Muscle layer of duodenum (tissue), 2 donors: ENCODE measurements at regions not wholly inside any gene's neighbourhood (a gene's known extent, or its start where the extent isn't known, plus 50 kb on each side); places are given as distances from the start of the nearest gene placed in this dataset.

Experiments
- H3K27ac ChIP-seq: one replicate; pipeline ENCODE4 v1.7.0; 2013; ENCODE audit warnings: mild to moderate bottlenecking, low read length
- H3K27me3 ChIP-seq: one replicate; pipeline ENCODE4 v1.7.0; 2013; ENCODE audit warnings: low read depth, mild to moderate bottlenecking, control low read depth, low read length
- H3K36me3 ChIP-seq, 2 donors: one replicate each; pipeline ENCODE4 v1.7.0; 2013; ENCODE audit warnings: low read length in 2 of 2, control low read depth in 1 of 2, mild to moderate bottlenecking in 1 of 2; ENCODE audit not compliant: insufficient read depth in 2 of 2, control insufficient read depth in 1 of 2
- H3K4me1 ChIP-seq, 2 donors: one replicate each; pipeline ENCODE4 v1.7.0; 2013; ENCODE audit warnings: low read length in 2 of 2, mild to moderate bottlenecking in 2 of 2, control low read depth in 1 of 2, moderate library complexity in 1 of 2; ENCODE audit not compliant: insufficient read depth in 2 of 2, control insufficient read depth in 1 of 2
- H3K4me3 ChIP-seq, 2 donors: one replicate each; pipeline ENCODE4 v1.7.0; 2013; ENCODE audit warnings: low read length in 2 of 2, low read depth in 1 of 2, mild to moderate bottlenecking in 1 of 2
- H3K9me3 ChIP-seq, 2 donors: one replicate each; pipeline ENCODE4 v1.7.0; 2013; ENCODE audit warnings: low read length in 2 of 2, control low read depth in 1 of 2, mild to moderate bottlenecking in 1 of 2; ENCODE audit not compliant: control insufficient read depth in 1 of 2
- donor health status: healthy.

- Histone ChIP-seq H3K36me3 (no peaks in the 10 kb centered on the region), H3K4me1 (no peaks in the 10 kb centered on the region), H3K27ac (no peak overlapping the region), H3K27me3 (no peaks in the 10 kb centered on the region), H3K9me3 (no peaks in the 10 kb centered on the region), H3K4me3 (no peak overlapping the region)
Observed at GRCh38 chr1:81337226-81337625, 463.5 kb upstream of the ADGRL2 start.

- H3K27ac ChIP-seq = no peak overlapping the region
- H3K4me1 ChIP-seq = no peaks in the 10 kb centered on the region
- H3K27me3 ChIP-seq = no peaks in the 10 kb centered on the region
- H3K9me3 ChIP-seq = no peaks in the 10 kb centered on the region
- no peaks in the 10 kb centered on the region for H3K36me3 ChIP-seq
- no peak overlapping the region for H3K4me3 ChIP-seq
Observed at GRCh38 chr1:81335876-81336275, 464.9 kb upstream of the ADGRL2 start.

DNA sequence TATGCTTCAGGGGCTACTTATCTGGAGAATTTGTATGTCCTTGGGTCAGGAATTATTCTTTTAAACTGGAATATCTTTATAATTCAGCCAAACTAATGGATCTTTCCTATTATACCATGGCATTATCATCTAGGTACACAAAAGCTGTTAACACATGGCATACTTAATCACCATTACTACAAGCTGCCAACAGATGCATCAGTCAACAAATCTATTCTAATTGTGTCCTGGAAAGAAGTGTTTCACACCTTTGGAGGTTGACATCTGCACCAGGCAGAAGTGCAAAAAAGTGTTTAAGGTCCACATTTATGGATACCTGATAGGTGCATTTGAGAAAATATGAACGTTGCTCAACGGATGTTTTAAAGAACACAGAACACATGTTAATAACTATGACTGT, 470.2 kb upstream of the ADGRL2 start:
- no peaks in the 10 kb centered on the region for H3K27me3 ChIP-seq
- no peaks in the 10 kb centered on the region for H3K9me3 ChIP-seq
- no peak overlapping the region for H3K4me3 ChIP-seq
- H3K4me1 ChIP-seq = no peaks in the 10 kb centered on the region
- H3K27ac ChIP-seq = no peak overlapping the region
- H3K36me3 ChIP-seq = no peaks in the 10 kb centered on the region

- Histone ChIP-seq H3K9me3 (no peaks in the 10 kb centered on the region), H3K27ac (no peak overlapping the region), H3K4me1 (no peaks in the 10 kb centered on the region), H3K36me3 (no peaks in the 10 kb centered on the region), H3K27me3 (no peaks in the 10 kb centered on the region), H3K4me3 (no peak overlapping the region)
Observed at GRCh38 chr1:81330111-81330510, 470.6 kb upstream of the ADGRL2 start.

DNA sequence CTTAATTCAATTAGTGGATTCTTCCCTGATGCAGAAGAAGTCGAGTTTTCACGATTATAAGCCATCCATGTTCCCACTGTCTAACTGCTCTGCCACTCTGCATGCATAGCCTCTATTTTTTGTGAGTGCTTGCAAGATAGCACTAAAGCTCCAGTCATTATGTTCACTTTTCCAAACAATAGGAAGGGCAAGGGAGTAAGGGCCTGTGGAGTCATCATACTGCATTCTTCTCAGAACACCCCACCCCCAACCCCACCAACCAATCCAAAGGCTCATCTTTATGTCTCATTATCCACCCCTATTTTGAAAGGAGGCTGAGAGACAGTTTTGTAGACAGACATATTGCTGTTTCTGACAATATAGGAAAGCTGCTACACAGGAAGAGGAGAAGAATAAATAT, 471.7 kb upstream of the ADGRL2 start:
- Histone ChIP-seq H3K4me3 (no peak overlapping the region), H3K36me3 (no peaks in the 10 kb centered on the region), H3K27ac (no peak overlapping the region), H3K9me3 (no peaks in the 10 kb centered on the region), H3K27me3 (no peaks in the 10 kb centered on the region), H3K4me1 (no peaks in the 10 kb centered on the region)

GRCh38 chr1:81327743-81328142, 473.0 kb upstream of the ADGRL2 start:
- Histone ChIP-seq H3K4me3 (no peak overlapping the region), H3K36me3 (no peaks in the 10 kb centered on the region), H3K9me3 (no peaks in the 10 kb centered on the region), H3K4me1 (no peaks in the 10 kb centered on the region), H3K27ac (no peak overlapping the region), H3K27me3 (no peaks in the 10 kb centered on the region)

GRCh38 chr1:81327103-81327710, 473.5 kb upstream of the ADGRL2 start:
- no peak overlapping the region for H3K27ac ChIP-seq
- H3K36me3 ChIP-seq = no peaks in the 10 kb centered on the region
- H3K4me1 ChIP-seq = no peaks in the 10 kb centered on the region
- H3K27me3 ChIP-seq = no peaks in the 10 kb centered on the region
- H3K9me3 ChIP-seq = no peaks in the 10 kb centered on the region
- H3K4me3 ChIP-seq = no peak overlapping the region

DNA sequence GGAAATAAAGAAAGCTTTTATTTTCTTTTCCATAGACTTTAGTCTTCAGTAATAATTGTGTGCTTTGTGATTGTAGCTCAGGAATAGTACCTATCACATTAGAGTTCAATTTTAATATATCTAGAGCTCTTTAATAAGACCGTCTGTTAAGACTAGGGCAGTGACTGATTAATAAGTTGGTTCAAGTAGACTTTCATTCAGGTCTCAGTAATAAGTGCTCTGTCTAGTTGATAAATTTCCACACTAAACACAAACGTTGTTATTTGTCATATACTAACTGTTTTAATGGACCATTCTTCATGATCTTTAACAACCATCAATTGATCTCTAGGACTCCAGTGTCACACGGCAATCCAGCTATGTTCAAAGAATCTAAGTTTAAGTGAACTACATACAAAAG, 474.5 kb upstream of the ADGRL2 start:
- no peaks in the 10 kb centered on the region for H3K9me3 ChIP-seq
- H3K27me3 ChIP-seq = no peaks in the 10 kb centered on the region
- H3K4me1 ChIP-seq = no peaks in the 10 kb centered on the region
- no peak overlapping the region for H3K4me3 ChIP-seq
- no peaks in the 10 kb centered on the region for H3K36me3 ChIP-seq
- no peak overlapping the region for H3K27ac ChIP-seq

DNA sequence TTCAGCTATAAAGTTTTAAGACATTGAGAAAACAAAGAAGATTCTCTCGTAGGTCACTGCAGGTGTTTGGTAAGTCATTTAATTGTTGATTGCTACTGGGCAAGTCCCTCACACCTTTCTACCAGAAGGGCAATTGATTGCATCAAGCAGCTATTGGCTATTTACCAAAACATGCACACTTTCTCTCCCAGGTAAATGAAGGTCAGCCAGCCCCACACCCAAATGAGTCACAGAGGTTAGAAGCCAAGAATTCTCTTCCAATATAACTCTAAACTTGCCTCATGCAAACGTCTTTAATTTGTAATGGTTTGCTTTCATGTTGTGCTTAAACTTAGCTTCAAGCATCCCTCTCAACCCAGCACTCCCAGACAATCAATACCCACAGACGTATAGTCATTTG, 475.3 kb upstream of the ADGRL2 start:
- Histone ChIP-seq H3K27me3 (no peaks in the 10 kb centered on the region), H3K9me3 (no peaks in the 10 kb centered on the region), H3K36me3 (no peaks in the 10 kb centered on the region), H3K27ac (no peak overlapping the region), H3K4me1 (no peaks in the 10 kb centered on the region), H3K4me3 (no peak overlapping the region)

DNA sequence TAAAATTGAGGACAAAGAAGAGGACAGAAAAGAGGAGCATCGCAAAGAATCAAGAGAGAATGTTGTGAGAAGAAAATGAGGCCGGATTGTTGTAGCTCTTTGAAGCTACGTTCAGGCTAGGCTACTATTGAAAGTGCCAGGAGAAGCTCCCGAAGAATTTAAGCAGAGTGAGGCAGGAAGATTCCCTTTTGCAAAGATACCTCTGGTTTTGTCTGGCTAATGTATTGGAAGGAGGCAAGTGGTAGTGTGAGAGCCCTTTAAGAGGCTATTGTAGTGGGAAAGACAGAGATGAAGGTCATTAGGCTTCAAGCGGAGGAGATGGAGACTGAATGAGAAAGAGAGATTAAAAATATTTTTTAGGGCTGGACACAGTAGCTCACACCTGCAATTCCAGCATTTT, 476.9 kb upstream of the ADGRL2 start:
- Histone ChIP-seq H3K4me3 (no peak overlapping the region), H3K27me3 (no peaks in the 10 kb centered on the region), H3K27ac (no peak overlapping the region), H3K36me3 (no peaks in the 10 kb centered on the region), H3K9me3 (no peaks in the 10 kb centered on the region), H3K4me1 (no peaks in the 10 kb centered on the region)

DNA sequence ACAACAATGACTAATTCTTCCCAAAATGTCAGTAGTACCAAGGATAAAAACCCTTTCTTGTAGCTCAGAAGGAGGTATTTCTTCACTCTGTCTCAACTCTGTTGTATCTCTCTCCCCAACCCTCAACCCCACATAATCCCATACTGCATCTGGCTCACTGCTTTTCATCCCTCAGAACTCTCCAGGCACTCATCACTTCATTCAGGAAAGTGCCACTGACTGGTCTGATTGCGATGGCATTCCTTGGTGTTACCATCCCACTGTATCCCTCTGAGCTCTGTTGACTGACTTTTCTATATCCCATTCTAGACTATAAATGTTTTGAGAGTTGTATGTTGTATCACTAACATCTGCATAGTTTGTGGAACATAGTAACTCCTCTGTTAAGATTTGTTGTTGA, 483.5 kb upstream of the ADGRL2 start:
- Histone ChIP-seq H3K9me3 (no peaks in the 10 kb centered on the region), H3K4me3 (no peak overlapping the region), H3K27ac (no peak overlapping the region), H3K4me1 (peaks cover 0 to 8% of the 10 kb centered on the region in 2 donors), H3K27me3 (no peaks in the 10 kb centered on the region), H3K36me3 (no peaks in the 10 kb centered on the region)

DNA sequence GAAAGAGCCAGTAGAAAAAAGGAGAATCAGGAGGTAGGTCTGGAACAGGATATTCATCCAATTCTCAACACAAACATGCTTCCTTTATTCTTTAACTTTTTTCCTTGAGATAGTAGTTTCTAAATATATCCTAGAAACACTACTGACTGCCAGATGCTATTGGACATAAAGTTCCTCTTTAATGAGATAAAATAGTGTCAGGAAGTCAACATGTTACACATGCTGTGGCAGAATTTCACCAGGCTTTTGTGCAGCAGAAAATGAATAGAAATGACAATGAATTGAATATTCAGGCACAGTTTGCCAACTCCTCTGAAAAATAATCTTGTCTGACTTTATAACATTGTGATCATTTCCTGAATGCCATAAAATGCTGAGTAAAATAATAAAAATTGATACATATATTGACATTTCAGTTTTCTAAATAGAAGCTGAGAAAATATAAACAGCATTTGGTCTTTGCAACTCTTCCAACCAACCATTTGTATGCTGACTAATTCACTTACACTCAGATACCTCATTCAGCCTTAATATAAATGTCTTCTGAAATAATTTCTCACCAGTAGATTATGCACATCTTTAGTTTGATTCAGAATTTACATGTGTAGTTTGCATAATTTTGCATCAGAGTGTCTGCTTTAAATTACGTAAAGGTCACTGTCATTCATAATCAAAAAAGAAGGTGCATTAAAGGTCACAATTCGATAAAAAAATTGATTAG, 486.1 kb upstream of the ADGRL2 start:
- H3K27ac ChIP-seq = no peak overlapping the region
- peaks cover 0 to 8% of the 10 kb centered on the region in 2 donors for H3K4me1 ChIP-seq
- no peaks in the 10 kb centered on the region for H3K9me3 ChIP-seq
- no peaks in the 10 kb centered on the region for H3K36me3 ChIP-seq
- no peak overlapping the region for H3K4me3 ChIP-seq
- H3K27me3 ChIP-seq = no peaks in the 10 kb centered on the region
